ENCODE measurements at regions not wholly inside any gene's neighbourhood (a gene's known extent, or its start where the extent isn't known, plus 50 kb on each side); places are given as distances from the start of the nearest gene placed in this dataset.

DNA sequence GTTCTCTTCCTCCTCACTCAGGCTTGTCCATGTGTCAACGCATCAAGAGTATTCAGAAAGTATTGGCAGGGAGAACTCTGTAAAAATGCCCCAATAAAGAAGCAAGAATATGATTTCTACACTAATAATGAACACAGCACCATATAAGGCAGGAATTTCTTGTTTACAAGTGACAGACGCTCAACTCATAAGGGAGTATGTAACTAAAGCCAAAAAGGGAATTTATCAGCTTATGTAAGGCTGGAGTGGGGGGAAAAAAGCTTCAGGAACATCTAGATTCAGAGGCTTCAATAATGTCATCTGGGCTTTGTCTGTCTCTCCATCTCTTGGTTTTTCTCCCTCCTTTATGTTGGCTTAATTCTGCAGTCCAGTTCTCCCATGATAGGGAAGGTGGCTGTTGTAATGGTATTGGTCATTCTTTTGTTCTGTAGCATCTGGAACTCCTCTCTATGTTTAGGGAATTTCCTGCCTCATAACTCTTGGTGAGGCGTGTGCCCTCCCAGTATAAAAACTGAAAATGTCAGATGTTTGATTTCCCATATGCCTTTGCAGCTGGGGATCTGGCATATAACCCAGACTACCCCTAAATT is 125.1 kb upstream of the COL21A1 start:
- CTCF ChIA-PET, result interaction anchor here (0.7 kb wide), 1 partner anchor 223 kb away, joined by 3 read pairs; no protein-coding TSS in a partner anchor
- peaks cover 3% of the 10 kb centered on the region for H3K27me3 Mint-ChIP-seq (ENCODE audit: low read depth)
- H3K4me1 Mint-ChIP-seq (ENCODE audit: low read depth), result peaks cover 9% of the 10 kb centered on the region
- intact Hi-C loops (cut with micrococcal nuclease), result loop anchor here (5.0 kb wide), 1 partner anchor 45 kb away; no protein-coding TSS in a partner anchor
- no peak overlapping the region for H3K4me3 Mint-ChIP-seq
- DNase-seq, result no peak
- no peaks in the 10 kb centered on the region for H3K36me3 Mint-ChIP-seq (ENCODE audit: low read depth)
- H3K9me3 Mint-ChIP-seq, result no peaks in the 10 kb centered on the region
- no peak overlapping the region for H3K27ac Mint-ChIP-seq

DNA sequence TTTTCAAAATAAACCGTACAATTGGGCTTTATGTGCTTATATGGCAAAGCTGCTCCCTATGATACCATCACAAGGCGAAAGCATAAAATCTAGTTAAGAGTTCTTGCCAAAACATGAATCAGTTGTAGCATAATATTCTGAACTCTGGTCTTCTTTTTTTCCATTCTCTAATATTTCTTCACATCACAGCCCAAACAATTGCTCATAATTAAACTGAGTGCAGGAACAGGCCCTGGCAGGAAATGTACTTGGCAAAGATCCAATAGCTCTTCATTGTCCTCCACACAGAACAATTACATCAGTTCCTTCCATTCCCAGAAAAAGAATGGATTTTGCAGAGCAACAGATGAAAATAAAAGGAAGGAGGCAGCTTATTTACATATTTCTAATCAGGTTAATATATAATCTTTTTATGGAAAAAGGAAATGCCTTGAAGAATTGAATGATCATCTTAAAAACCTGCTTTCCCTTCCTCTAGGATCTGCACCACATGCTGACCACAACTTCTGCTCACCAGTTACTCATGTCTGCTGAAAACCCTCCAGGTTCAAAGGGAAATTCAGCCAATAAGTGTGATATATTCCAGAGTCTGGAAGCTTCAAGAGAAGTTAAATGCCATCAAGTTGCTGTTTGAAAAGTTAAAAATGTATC is 123.3 kb upstream of the COL21A1 start:
- Mint-ChIP-seq H3K4me3 (no peak overlapping the region), H3K27me3 (ENCODE audit: low read depth) (peaks cover 4% of the 10 kb centered on the region), H3K4me1 (ENCODE audit: low read depth) (peaks cover 9% of the 10 kb centered on the region), H3K9me3 (no peaks in the 10 kb centered on the region), H3K27ac (no peak overlapping the region), H3K36me3 (ENCODE audit: low read depth) (no peaks in the 10 kb centered on the region)
- CTCF ChIA-PET, result interaction anchor here (0.6 to 2.3 kb wide), 7 partner anchors 8 to 374 kb away, joined by 3 to 22 read pairs (median 4); no protein-coding TSS in a partner anchor
- intact Hi-C loops (cut with micrococcal nuclease), result loop anchor here (5.0 kb wide), 1 partner anchor 47 kb away; no protein-coding TSS in a partner anchor
- no peak for DNase-seq

DNA sequence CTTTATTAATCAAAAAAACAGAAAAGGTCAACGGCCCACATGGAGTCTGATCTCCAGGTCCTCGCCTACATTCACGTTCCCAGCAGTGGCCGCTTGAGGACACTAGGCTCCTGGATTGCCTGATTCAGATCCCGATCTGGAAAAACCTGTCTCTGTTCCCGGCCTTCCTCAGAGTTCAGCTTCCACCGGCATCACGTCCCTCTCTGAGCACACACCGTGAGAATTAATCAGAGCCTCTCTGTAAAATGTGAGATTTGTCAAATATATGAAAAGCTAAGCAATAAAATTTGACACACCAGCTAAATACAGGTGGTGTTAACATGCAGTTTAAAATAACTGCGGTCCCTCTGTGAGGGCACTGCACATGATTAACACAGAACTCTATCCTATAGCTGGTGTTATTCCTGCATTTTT is 122.8 kb upstream of the COL21A1 start:
- Mint-ChIP-seq H3K4me3 (no peak overlapping the region), H3K4me1 (ENCODE audit: low read depth) (peaks cover 9% of the 10 kb centered on the region), H3K27ac (no peak overlapping the region), H3K36me3 (ENCODE audit: low read depth) (no peaks in the 10 kb centered on the region), H3K27me3 (ENCODE audit: low read depth) (peaks cover 5% of the 10 kb centered on the region), H3K9me3 (no peaks in the 10 kb centered on the region)
- intact Hi-C loops (cut with micrococcal nuclease), result loop anchor here (5.0 kb wide), 1 partner anchor 47 kb away; no protein-coding TSS in a partner anchor
- CTCF ChIA-PET, result interaction anchor here (0.6 to 2.3 kb wide), 5 partner anchors 37 to 374 kb away, joined by 3 to 22 read pairs (median 4); no protein-coding TSS in a partner anchor
- DNase-seq, result no peak

DNA sequence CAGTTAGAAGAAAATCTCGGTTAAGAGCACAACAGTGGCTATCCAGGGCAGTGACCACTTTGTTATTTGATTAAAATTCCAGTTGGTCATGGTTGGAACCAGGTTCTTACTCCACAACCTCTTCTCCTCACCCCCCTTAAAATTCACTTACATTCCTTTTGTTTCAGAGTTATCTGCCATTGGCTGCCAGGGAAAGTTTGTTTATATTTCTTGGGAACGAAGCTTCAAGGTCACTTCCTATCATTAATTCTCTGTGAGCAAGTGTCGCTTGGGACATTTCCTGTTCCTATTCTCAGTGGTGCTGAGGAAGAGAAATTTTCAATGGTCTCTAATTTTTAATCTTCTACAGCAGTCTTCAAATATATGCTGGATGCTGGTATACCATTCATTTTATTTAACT is 121.1 kb upstream of the COL21A1 start:
- H3K27ac Mint-ChIP-seq, result no peak overlapping the region
- no peaks in the 10 kb centered on the region for H3K36me3 Mint-ChIP-seq (ENCODE audit: low read depth)
- CTCF ChIA-PET, result interaction anchor here (1.6 kb wide), 1 partner anchor 226 kb away, joined by 6 read pairs; no protein-coding TSS in a partner anchor
- peaks cover 4% of the 10 kb centered on the region for H3K27me3 Mint-ChIP-seq (ENCODE audit: low read depth)
- intact Hi-C loops (cut with micrococcal nuclease), result no loop called here
- peaks cover 12% of the 10 kb centered on the region for H3K4me1 Mint-ChIP-seq (ENCODE audit: low read depth)
- H3K9me3 Mint-ChIP-seq, result no peaks in the 10 kb centered on the region
- no peak overlapping the region for H3K4me3 Mint-ChIP-seq
- DNase-seq, result no peak

DNA sequence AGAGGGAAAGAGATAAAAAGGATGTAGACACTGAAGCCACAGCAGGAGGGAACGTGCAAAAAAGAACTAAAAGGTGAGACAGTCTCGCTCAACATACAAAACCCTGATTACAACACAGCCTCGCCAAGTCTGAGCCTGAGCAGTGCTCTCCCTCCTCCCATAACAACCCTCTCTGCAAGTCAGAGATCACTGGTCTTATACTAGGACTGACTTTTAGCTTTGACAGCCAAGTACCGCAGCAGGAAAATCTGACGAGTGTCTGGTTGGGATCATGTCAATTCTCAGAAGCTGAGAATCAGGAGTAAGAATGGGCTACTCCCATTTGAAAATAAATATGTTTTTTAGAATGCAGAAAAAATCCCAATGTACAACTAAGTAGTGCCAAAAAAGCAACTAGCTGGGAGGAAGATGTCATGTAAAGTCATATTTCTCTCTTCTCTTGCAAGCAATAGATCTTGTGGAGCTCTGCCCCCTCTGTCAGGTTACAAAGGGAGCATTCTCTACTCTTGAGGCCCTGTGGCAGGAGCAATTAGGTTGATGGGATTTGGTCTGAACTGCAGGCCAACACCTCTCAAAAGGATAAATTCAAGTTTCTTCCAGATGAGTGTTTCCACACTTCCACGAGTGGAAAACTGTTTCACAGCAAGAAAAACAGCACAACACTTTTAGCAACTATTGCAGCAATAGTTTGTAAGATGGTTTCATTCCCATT is 118.9 kb upstream of the COL21A1 start:
- intact Hi-C loops (cut with micrococcal nuclease), result no loop called here
- peaks cover 4% of the 10 kb centered on the region for H3K27me3 Mint-ChIP-seq (ENCODE audit: low read depth)

DNA sequence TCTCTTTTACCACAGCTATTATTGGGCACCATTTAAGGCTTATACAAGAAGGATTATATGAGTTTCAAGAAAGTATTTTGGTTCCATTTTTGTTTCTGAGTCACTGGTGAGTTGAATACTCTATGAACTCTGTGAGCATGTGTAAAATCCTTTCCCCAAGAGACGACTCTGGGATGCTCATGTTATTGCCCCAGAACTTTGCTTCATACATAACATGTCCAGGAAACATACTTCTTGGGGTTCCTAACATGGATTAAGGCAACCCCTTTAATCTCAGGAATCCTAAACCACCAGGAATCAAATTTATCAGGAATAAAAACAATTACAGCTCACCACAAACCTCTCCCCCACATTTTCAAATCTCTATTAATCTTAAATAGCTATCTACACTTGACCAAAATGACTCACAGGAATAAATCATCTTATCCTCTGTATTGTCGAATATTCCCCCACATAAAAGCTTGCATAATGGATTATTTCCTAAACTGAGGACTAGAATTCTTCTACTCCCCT is 117.5 kb upstream of the COL21A1 start:
- H3K27ac Mint-ChIP-seq, result no peak overlapping the region
- no peaks in the 10 kb centered on the region for H3K36me3 Mint-ChIP-seq (ENCODE audit: low read depth)
- no peak for DNase-seq
- H3K4me1 Mint-ChIP-seq (ENCODE audit: low read depth), result peaks cover 3% of the 10 kb centered on the region
- no peaks in the 10 kb centered on the region for H3K9me3 Mint-ChIP-seq
- CTCF ChIA-PET, result interaction anchor here (0.6 to 4.9 kb wide), 4 partner anchors 127 to 235 kb away, joined by 3 to 35 read pairs (median 8); no protein-coding TSS in a partner anchor
- no peak overlapping the region for H3K4me3 Mint-ChIP-seq
- intact Hi-C loops (cut with micrococcal nuclease), result no loop called here
- H3K27me3 Mint-ChIP-seq (ENCODE audit: low read depth), result peaks cover 4% of the 10 kb centered on the region

More for the DNA sequence above, 118.9 kb upstream of the COL21A1 start:
- Mint-ChIP-seq H3K36me3 (ENCODE audit: low read depth) (no peaks in the 10 kb centered on the region), H3K4me1 (ENCODE audit: low read depth) (peaks cover 12% of the 10 kb centered on the region), H3K9me3 (no peaks in the 10 kb centered on the region), H3K4me3 (no peak overlapping the region), H3K27ac (no peak overlapping the region)
- DNase-seq, result no peak
- CTCF ChIA-PET, result no interaction called here

DNA sequence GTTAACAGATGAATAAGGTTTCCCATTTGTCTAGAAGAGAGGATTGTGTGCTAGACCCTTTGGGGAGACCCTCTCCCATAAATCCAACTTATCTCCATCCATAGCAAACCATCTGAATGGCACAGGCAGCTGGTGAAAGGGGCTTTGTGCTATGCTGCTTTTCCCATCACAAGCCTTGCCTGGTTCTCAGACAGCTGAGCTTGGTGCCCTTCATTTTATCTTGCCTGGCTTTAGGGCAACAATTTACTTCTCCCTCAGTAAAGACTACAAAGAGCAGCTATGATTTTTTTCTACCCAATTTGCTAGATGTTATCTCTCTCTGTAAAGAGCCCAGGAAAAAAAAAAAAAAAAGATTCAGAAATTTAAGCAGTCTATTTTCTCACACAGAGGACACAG is 117.0 kb upstream of the COL21A1 start:
- CTCF ChIA-PET, result interaction anchor here (0.7 to 4.9 kb wide), 4 partner anchors 127 to 346 kb away, joined by 3 to 35 read pairs (median 8); no protein-coding TSS in a partner anchor
- intact Hi-C loops (cut with micrococcal nuclease), result no loop called here
- no peak for DNase-seq
- Mint-ChIP-seq H3K36me3 (ENCODE audit: low read depth) (no peaks in the 10 kb centered on the region), H3K9me3 (no peaks in the 10 kb centered on the region), H3K4me3 (no peak overlapping the region), H3K27ac (no peak overlapping the region), H3K27me3 (ENCODE audit: low read depth) (peaks cover 4% of the 10 kb centered on the region), H3K4me1 (ENCODE audit: low read depth) (peaks cover 3% of the 10 kb centered on the region)

DNA sequence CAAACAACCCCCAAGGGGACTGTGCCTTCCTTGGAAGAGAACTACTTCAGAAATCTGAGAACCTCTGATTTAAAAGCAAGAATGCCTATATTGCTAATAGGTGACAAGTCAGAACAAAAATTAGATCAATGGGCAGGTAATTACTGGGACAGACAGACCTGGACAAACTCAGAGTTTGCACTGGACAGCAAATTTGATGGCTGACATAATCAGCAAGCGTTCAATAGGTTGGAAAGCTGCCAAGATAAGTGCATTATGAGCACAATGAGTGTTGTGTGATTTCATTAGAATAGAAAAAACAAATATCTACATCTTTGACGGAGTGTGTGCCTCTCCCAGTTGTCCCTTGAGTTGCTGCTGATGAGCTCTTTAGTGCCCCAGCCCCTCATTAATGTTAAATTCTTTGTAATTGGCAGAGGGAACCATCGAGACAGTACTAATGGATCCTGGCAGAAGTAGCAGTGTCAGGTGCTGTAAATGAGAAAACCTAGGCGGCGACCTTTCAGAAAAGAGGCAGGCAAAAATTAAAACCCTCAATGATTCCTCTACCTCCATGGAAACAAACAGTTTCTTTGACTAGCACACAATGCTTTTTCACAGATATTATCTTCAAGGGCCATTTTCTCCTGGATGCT is 116.5 kb upstream of the COL21A1 start:
- CTCF ChIA-PET, result interaction anchor here (0.7 to 4.9 kb wide), 5 partner anchors 128 to 347 kb away, joined by 3 to 35 read pairs (median 3); no protein-coding TSS in a partner anchor
- H3K27ac Mint-ChIP-seq, result no peak overlapping the region

DNA sequence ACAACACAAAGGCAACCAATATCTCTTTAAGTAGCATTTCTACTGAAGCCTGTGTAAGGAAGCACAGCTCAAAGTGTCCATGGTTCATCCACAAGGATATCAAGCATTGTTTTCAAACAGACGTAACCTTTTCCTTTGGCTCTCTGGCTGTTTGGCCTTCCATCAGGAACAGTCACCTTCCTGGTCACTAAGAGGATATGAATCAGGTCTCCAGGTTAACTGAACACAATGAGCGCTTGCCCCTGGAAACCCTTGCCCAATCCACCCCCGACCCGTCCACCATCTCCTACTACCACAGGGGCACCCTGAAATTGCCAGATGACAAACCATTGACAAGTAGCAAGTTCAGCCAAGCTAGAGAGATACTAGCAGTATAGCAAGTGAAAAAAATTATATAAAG is 114.4 kb upstream of the COL21A1 start:
- Mint-ChIP-seq H3K27me3 (ENCODE audit: low read depth) (peaks cover 2% of the 10 kb centered on the region), H3K9me3 (no peaks in the 10 kb centered on the region)
- intact Hi-C loops (cut with micrococcal nuclease), result no loop called here

More for the DNA sequence above, 116.5 kb upstream of the COL21A1 start:
- H3K27me3 Mint-ChIP-seq (ENCODE audit: low read depth), result peaks cover 4% of the 10 kb centered on the region
- H3K36me3 Mint-ChIP-seq (ENCODE audit: low read depth), result no peaks in the 10 kb centered on the region
- H3K4me3 Mint-ChIP-seq, result no peak overlapping the region
- H3K9me3 Mint-ChIP-seq, result no peaks in the 10 kb centered on the region
- intact Hi-C loops (cut with micrococcal nuclease), result no loop called here
- peaks cover 3% of the 10 kb centered on the region for H3K4me1 Mint-ChIP-seq (ENCODE audit: low read depth)
- no peak for DNase-seq

DNA sequence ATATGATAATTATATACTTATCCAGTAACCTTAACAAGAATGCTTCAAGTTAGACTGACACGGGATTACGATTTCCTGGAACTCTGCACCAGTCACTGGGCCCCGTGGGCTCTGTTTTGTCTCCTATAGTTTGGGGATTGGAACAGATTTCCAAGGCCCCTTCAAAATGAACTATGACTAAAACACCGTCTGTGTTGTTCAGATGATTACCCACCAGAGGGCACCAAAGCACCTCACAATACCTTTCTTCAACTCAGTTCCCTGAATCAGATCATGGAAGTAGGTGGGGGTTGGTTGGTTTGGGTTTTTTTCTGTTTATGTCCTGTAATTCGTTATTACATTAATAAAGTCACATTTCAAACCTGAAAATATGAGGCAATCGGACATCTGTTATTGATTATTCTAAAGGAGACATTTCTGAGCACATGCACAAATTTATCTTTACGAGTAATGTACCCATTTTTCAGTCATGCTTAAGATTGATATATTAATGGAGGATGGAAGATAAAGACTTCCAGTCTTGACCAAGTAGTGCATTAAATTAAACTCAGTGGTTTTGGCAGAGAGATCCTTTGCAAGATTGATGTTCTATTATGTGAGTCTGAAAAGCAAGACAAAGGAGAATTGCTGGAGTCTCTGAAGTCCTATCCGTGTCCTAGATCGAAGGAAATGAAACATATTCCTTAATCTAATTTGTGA is 112.0 kb upstream of the COL21A1 start:
- Mint-ChIP-seq H3K36me3 (ENCODE audit: low read depth) (no peaks in the 10 kb centered on the region), H3K27ac (no peak overlapping the region), H3K27me3 (ENCODE audit: low read depth) (no peaks in the 10 kb centered on the region), H3K4me1 (ENCODE audit: low read depth) (no peaks in the 10 kb centered on the region), H3K4me3 (no peak overlapping the region), H3K9me3 (no peaks in the 10 kb centered on the region)
- CTCF ChIA-PET, result interaction anchor here (0.6 to 1.8 kb wide), 6 partner anchors 26 to 237 kb away, joined by 3 to 15 read pairs (median 4); no protein-coding TSS in a partner anchor
- intact Hi-C loops (cut with micrococcal nuclease), result loop anchor here (1.0 kb wide), 8 partner anchors 45 to 957 kb away; no protein-coding TSS in a partner anchor
- DNase-seq, result peak; percentile 82

More for the DNA sequence above, 114.4 kb upstream of the COL21A1 start:
- Mint-ChIP-seq H3K36me3 (ENCODE audit: low read depth) (no peaks in the 10 kb centered on the region), H3K27ac (no peak overlapping the region), H3K4me1 (ENCODE audit: low read depth) (peaks cover 3% of the 10 kb centered on the region), H3K4me3 (no peak overlapping the region)
- CTCF ChIA-PET, result interaction anchor here (0.5 to 4.9 kb wide), 5 partner anchors 9 to 232 kb away, joined by 3 to 35 read pairs (median 5); no protein-coding TSS in a partner anchor
- DNase-seq, result no peak
